ENCODE measurements at regions not wholly inside any gene's neighbourhood (a gene's known extent, or its start where the extent isn't known, plus 50 kb on each side); places are given as distances from the start of the nearest gene placed in this dataset.
"Not testable (repeated sequence)": the region's sequence is repeated elsewhere in the genome, so short reads cannot be mapped to it uniquely, and the experiment has no call there.

GRCh38 chr11:119586181-119586580 lies 142.8 kb downstream of the NECTIN1 start:
- DNase-seq: no peak

GRCh38 chr11:119585043-119585781 lies 143.8 kb downstream of the NECTIN1 start:
- DNase-seq: no peak

GRCh38 chr11:119584193-119585042 lies 144.6 kb downstream of the NECTIN1 start:
- DNase-seq: no peak

- no peak for DNase-seq
Observed at GRCh38 chr11:119583585-119583984, 145.4 kb downstream of the NECTIN1 start.

- not testable (repeated sequence) for DNase-seq
Observed at GRCh38 chr11:119581396-119581795, 147.6 kb downstream of the NECTIN1 start.

- no peak for DNase-seq
Observed at GRCh38 chr11:119580751-119581150, 148.2 kb downstream of the NECTIN1 start.

- DNase-seq: no peak
Observed at GRCh38 chr11:119580081-119580480, 148.9 kb downstream of the NECTIN1 start.

- DNase-seq: no peak
Observed at GRCh38 chr11:119578521-119579191, 150.3 kb downstream of the NECTIN1 start.

GRCh38 chr11:119573858-119574257 lies 150.9 kb upstream of the THY1 start:
- DNase-seq: no peak

GRCh38 chr11:119572481-119573424 lies 149.8 kb upstream of the THY1 start:
- DNase-seq: no peak

GRCh38 chr11:119571311-119571710 lies 148.3 kb upstream of the THY1 start:
- DNase-seq: no peak

GRCh38 chr11:119567688-119568582 lies 145.0 kb upstream of the THY1 start:
- DNase-seq: no peak

GRCh38 chr11:119566319-119566718 lies 143.3 kb upstream of the THY1 start:
- DNase-seq: no peak

- not testable (repeated sequence) for DNase-seq
Observed at GRCh38 chr11:119565693-119566092, 142.7 kb upstream of the THY1 start.

- DNase-seq: no peak
Observed at GRCh38 chr11:119560961-119561360, 138.0 kb upstream of the THY1 start.

GRCh38 chr11:119560291-119560690 lies 137.3 kb upstream of the THY1 start:
- DNase-seq: no peak

- no peak for DNase-seq
Observed at GRCh38 chr11:119552106-119552485, 129.1 kb upstream of the THY1 start.

GRCh38 chr11:119551420-119552105 lies 128.6 kb upstream of the THY1 start:
- DNase-seq: no peak

GRCh38 chr11:119550053-119550752 lies 127.2 kb upstream of the THY1 start:
- DNase-seq: no peak

- DNase-seq: no peak
Observed at GRCh38 chr11:119547511-119547910, 124.5 kb upstream of the THY1 start.
